GM12878 (cell line): ENCODE measurements at regions not wholly inside any gene's neighbourhood (a gene's known extent, or its start where the extent isn't known, plus 50 kb on each side); places are given as distances from the start of the nearest gene placed in this dataset.

Experiments used
- ATAC-seq: fragments of 200-7000 bp; cut with Tn5 transposase; 3 replicates; pipeline ENCODE4 v1.9.1; 2020; ENCODE audit warnings: mild to moderate bottlenecking, moderate library complexity
- BruUV-seq: library from RNA; stranded (reverse); fragments of 400-500 nt; replicated peaks from 2 replicates; lab custom pipeline; 2021; lab: Mats Ljungman, UMichigan
- CTCF ChIA-PET: fragments of 300-600 bp; sonication (Branson Sonifier 250); formaldehyde crosslinking; extraction: SDS; loops from one replicate; lab custom pipeline; 2021; ENCODE audit warnings: inconsistent platforms; lab: Yijun Ruan, JAX
- POLR2A ChIA-PET: fragments of 350-600 bp; formaldehyde crosslinking; extraction: SDS; loops from one replicate; lab custom pipeline; 2021; ENCODE audit warnings: inconsistent platforms; lab: Charles Lee
- RAD21 ChIA-PET: fragments of 300-600 bp; sonication (Branson Sonifier 250); formaldehyde crosslinking; loops from one replicate; lab custom pipeline; 2023; ENCODE audit warnings: antibody characterized with exemption; ENCODE audit not compliant: unreplicated experiment; lab: Charles Lee
- SMC1A ChIA-PET: fragments of 300-600 bp; sonication (Branson Sonifier 250); formaldehyde crosslinking; loops from one replicate; lab custom pipeline; 2023; ENCODE audit not compliant: unreplicated experiment, uncharacterized antibody; lab: Charles Lee
- DNase-seq: peaks from one replicate; pipeline ENCODE4 v3.0.0-alpha.2; 2011; ENCODE audit warnings: low read depth, low spot score
- FAIRE-seq: peaks from 3 replicates; lab custom pipeline; 2011; peaks lifted over from hg19 to GRCh38; lab: Jason Lieb, UNC
- H2AFZ ChIP-seq: 2 replicates; pipeline ENCODE4 v1.6.0; 2011; ENCODE audit warnings: low read depth, low read length, control low read depth; ENCODE audit not compliant: control insufficient read depth
- H3K27ac ChIP-seq: 2 replicates; pipeline ENCODE4 v1.5.1; 2011; ENCODE audit warnings: control low read depth; ENCODE audit not compliant: control insufficient read depth, insufficient read depth
- H3K27me3 ChIP-seq, 2 experiments: replicated peaks in 1 of 2; 2 replicates each; pipeline versions ENCODE4 v1.6.0 to v1.6.1; 2011; ENCODE audit warnings: low read length in 1 of 2; ENCODE audit not compliant: control insufficient read depth in 2 of 2, insufficient read depth in 2 of 2
- H3K36me3 ChIP-seq, 2 experiments: 2 replicates each; pipeline ENCODE4 v1.5.1; 2011; ENCODE audit warnings: low read length in 1 of 2; ENCODE audit not compliant: control insufficient read depth in 2 of 2, insufficient read depth in 2 of 2
- H3K4me1 ChIP-seq: 2 replicates; pipeline ENCODE4 v1.6.1; 2011; ENCODE audit warnings: mild to moderate bottlenecking, low read length, moderate library complexity, mixed read lengths; ENCODE audit not compliant: control insufficient read depth, insufficient read depth
- H3K4me2 ChIP-seq: 2 replicates; pipeline ENCODE4 v1.6.0; 2011; ENCODE audit warnings: control low read depth; ENCODE audit not compliant: control insufficient read depth, insufficient read depth
- H3K4me3 ChIP-seq: fragments of 200-600 bp; sonication (generic); 2 replicates; pipeline ENCODE4 v1.5.1; 2016
- H3K79me2 ChIP-seq: 2 replicates; pipeline ENCODE4 v1.6.0; 2011; ENCODE audit warnings: low read length; ENCODE audit not compliant: control insufficient read depth, insufficient read depth
- H3K9ac ChIP-seq: 2 replicates; pipeline ENCODE4 v1.8.0; 2011; ENCODE audit warnings: low read length, control low read depth, mixed read lengths; ENCODE audit not compliant: control insufficient read depth, insufficient read depth
- H3K9me3 ChIP-seq: replicated peaks from 3 replicates; pipeline ENCODE4 v1.5.1; 2011; ENCODE audit warnings: mild to moderate bottlenecking, low read length; ENCODE audit not compliant: control insufficient read depth, insufficient read depth
- H4K20me1 ChIP-seq: 2 replicates; pipeline ENCODE4 v1.6.0; 2011; ENCODE audit not compliant: control insufficient read depth, insufficient read depth
- BCL11A ChIP-seq: IDR thresholded peaks from 2 replicates; pipeline ENCODE4 v1.6.1; 2011; ENCODE audit warnings: low read depth, low read length
- HDAC6 ChIP-seq: fragments of 200-600 bp; sonication (generic); IDR thresholded peaks from one replicate; pipeline ENCODE4 v1.8.0; 2017; ENCODE audit warnings: antibody characterized with exemption; ENCODE audit not compliant: unreplicated experiment
- KDM1A ChIP-seq: fragments of 200-600 bp; sonication (generic); IDR thresholded peaks from 2 replicates; pipeline ENCODE4 v1.6.1; 2016; ENCODE audit warnings: borderline replicate concordance
- RUNX3 ChIP-seq: IDR thresholded peaks from 2 replicates; pipeline ENCODE4 v1.6.1; 2012; ENCODE audit warnings: low read length, inconsistent platforms
- TAF1 ChIP-seq: IDR thresholded peaks from 2 replicates; pipeline ENCODE4 v1.6.1; 2011; ENCODE audit warnings: mild to moderate bottlenecking, low read depth, low read length, borderline replicate concordance
- TCF3 ChIP-seq: IDR thresholded peaks from 2 replicates; pipeline ENCODE4 v1.6.1; 2012; ENCODE audit warnings: low read depth, mild to moderate bottlenecking, low read length, borderline replicate concordance; ENCODE audit not compliant: insufficient read depth
- YBX1 ChIP-seq: fragments of 450-650 bp; IDR thresholded peaks from 2 replicates; pipeline ENCODE4 v1.6.1; 2016; ENCODE audit warnings: antibody characterized with exemption
- ZNF592 ChIP-seq: fragments of 450-650 bp; IDR thresholded peaks from 2 replicates; pipeline ENCODE4 v1.6.1; 2017; ENCODE audit warnings: mild to moderate bottlenecking, moderate library complexity
- WGBS: methylation state at CpG from one replicate; pipeline ENCODE4 v1.1.6; 2016; ENCODE audit warnings: low lambda C conversion rate; ENCODE audit not compliant: insufficient replicate concordance, insufficient coverage; ENCODE audit errors: missing lambda C conversion rate; 5-methylcytosine and 5-hydroxymethylcytosine counted together
- in situ Hi-C: fragments of 300-500 bp; cut with MboI; formaldehyde crosslinking; loops from 9 replicates; pipeline ENCODE4 v1.14.3; 2018; ENCODE audit warnings: mixed read lengths
- intact Hi-C: fragments of 100-400 bp; cut with micrococcal nuclease; formaldehyde crosslinking; loops from one replicate; pipeline ENCODE4 v1.14.2; 2022; ENCODE audit not compliant: unreplicated experiment
- TF ChIP-seq, protein P1 (sequence below): fragments of 450-650 bp; IDR thresholded peaks from 2 replicates; pipeline ENCODE4 v1.6.1; 2017; ENCODE audit warnings: mild to moderate bottlenecking

- TF ChIP-seq, protein P1, sequence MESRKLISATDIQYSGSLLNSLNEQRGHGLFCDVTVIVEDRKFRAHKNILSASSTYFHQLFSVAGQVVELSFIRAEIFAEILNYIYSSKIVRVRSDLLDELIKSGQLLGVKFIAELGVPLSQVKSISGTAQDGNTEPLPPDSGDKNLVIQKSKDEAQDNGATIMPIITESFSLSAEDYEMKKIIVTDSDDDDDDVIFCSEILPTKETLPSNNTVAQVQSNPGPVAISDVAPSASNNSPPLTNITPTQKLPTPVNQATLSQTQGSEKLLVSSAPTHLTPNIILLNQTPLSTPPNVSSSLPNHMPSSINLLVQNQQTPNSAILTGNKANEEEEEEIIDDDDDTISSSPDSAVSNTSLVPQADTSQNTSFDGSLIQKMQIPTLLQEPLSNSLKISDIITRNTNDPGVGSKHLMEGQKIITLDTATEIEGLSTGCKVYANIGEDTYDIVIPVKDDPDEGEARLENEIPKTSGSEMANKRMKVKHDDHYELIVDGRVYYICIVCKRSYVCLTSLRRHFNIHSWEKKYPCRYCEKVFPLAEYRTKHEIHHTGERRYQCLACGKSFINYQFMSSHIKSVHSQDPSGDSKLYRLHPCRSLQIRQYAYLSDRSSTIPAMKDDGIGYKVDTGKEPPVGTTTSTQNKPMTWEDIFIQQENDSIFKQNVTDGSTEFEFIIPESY: no peak
- no peak for TF ChIP-seq BCL11A
- no peak for TF ChIP-seq YBX1
- no peak for TF ChIP-seq TAF1
These were observed 486.1 kb upstream of the CDH4 start (continued) for GRCh38 chr20:60765821-60766403.

GRCh38 chr20:60768216-60768615 is 483.8 kb upstream of the CDH4 start:
- TF ChIP-seq ZNF592 (no peak), KDM1A (no peak), TCF3 (no peak), RUNX3 (no peak), HDAC6 (no peak)
- no peak for DNase-seq
- H4K20me1 ChIP-seq: no peaks in the 10 kb centered on the region
- no peaks in the 10 kb centered on the region for H3K36me3 ChIP-seq
- no peak overlapping the region for H3K9ac ChIP-seq
- ChIA-PET POLR2A (no interaction called here), CTCF (no interaction called here), RAD21 (no interaction called here), SMC1A (no interaction called here)
- no peaks in the 10 kb centered on the region; the same call in 2 of the 3 replicates for H3K9me3 ChIP-seq
- no peaks in the 10 kb centered on the region for H3K27me3 ChIP-seq
- no TSS peak for BruUV-seq
- H3K79me2 ChIP-seq: no peaks in the 10 kb centered on the region
- in situ Hi-C loops: loop anchor here (10.0 kb wide), 1 partner anchor 63 kb away; no protein-coding TSS in a partner anchor
- H3K4me1 ChIP-seq: no peaks in the 10 kb centered on the region
- 93% methylated on average over 1 of the region's 1 CpG for WGBS
- H2AFZ ChIP-seq: no peak overlapping the region
- intact Hi-C loops: no loop called here
- no peak overlapping the region for H3K27ac ChIP-seq
- no peak for ATAC-seq
- H3K4me3 ChIP-seq: no peak overlapping the region
- no peak overlapping the region for H3K4me2 ChIP-seq
- FAIRE-seq: no peak
